ENCODE measurements at regions not wholly inside any gene's neighbourhood (a gene's known extent, or its start where the extent isn't known, plus 50 kb on each side); places are given as distances from the start of the nearest gene placed in this dataset.

- no peak for TF ChIP-seq CTCF (IDR thresholded peaks at IDR 0.05)
- no peak for TF ChIP-seq POLR2A (IDR thresholded peaks at IDR 0.05)
Measured at GRCh38 chr5:168165977-168166376, 125.5 kb upstream of the WWC1 start.
